ENCODE measurements at regions not wholly inside any gene's neighbourhood (a gene's known extent, or its start where the extent isn't known, plus 50 kb on each side); places are given as distances from the start of the nearest gene placed in this dataset.

DNA sequence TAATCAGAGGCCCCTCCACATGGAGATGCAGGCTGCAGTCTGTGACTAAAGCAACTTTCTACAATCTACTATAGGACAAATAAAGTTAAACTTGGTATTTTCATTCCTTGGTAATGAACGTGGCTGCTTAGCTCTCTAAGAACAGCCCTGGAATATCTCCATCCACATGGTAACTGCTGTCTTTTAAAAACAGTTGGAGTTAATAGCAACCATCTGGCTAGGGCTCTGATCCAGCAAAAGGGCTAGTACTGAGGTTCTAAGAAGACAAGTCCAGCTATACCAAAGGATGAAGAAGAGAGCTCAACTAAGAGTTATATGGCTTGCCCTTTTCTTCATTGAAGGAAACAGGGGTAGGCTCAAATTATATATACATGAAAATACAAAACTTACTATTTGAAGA is 920.1 kb downstream of the FLRT2 start:
- Mint-ChIP-seq H3K27me3 (no peaks in the 10 kb centered on the region), H3K4me3 (no peak overlapping the region), H3K9me3 (no peaks in the 10 kb centered on the region), H3K4me1 (ENCODE audit: low read depth) (no peaks in the 10 kb centered on the region), H3K36me3 (ENCODE audit: low read depth) (no peaks in the 10 kb centered on the region), H3K27ac (no peak overlapping the region)
- ATAC-seq (ENCODE audit: poor library complexity) (no peak), DNase-seq (no peak)
- Histone ChIP-seq H3K27me3 (ENCODE audit: control insufficient read depth in 1 of 2, insufficient read depth in 2 of 2, low read length in 2 of 2) (no peaks in the 10 kb centered on the region), H3K4me1 (ENCODE audit: insufficient read depth, low read length) (no peaks in the 10 kb centered on the region), H3K27ac (ENCODE audit: low read depth in 1 of 2, low read length in 2 of 2) (no peak overlapping the region), H3K36me3 (ENCODE audit: insufficient read depth, low read length) (no peaks in the 10 kb centered on the region), H3K4me3 (ENCODE audit: low read length) (no peak overlapping the region), H3K9me3 (ENCODE audit: control insufficient read depth in 1 of 2, insufficient read depth in 1 of 2, low read length in 2 of 2) (no peaks in the 10 kb centered on the region)
- TF ChIP-seq, protein P1, sequence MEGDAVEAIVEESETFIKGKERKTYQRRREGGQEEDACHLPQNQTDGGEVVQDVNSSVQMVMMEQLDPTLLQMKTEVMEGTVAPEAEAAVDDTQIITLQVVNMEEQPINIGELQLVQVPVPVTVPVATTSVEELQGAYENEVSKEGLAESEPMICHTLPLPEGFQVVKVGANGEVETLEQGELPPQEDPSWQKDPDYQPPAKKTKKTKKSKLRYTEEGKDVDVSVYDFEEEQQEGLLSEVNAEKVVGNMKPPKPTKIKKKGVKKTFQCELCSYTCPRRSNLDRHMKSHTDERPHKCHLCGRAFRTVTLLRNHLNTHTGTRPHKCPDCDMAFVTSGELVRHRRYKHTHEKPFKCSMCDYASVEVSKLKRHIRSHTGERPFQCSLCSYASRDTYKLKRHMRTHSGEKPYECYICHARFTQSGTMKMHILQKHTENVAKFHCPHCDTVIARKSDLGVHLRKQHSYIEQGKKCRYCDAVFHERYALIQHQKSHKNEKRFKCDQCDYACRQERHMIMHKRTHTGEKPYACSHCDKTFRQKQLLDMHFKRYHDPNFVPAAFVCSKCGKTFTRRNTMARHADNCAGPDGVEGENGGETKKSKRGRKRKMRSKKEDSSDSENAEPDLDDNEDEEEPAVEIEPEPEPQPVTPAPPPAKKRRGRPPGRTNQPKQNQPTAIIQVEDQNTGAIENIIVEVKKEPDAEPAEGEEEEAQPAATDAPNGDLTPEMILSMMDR (IDR thresholded peaks at IDR 0.05), result no peak
- ChIA-PET CTCF (no interaction called here), POLR2A (no interaction called here)
- intact Hi-C loops (cut with DNase I, micrococcal nuclease), result no loop called here

DNA sequence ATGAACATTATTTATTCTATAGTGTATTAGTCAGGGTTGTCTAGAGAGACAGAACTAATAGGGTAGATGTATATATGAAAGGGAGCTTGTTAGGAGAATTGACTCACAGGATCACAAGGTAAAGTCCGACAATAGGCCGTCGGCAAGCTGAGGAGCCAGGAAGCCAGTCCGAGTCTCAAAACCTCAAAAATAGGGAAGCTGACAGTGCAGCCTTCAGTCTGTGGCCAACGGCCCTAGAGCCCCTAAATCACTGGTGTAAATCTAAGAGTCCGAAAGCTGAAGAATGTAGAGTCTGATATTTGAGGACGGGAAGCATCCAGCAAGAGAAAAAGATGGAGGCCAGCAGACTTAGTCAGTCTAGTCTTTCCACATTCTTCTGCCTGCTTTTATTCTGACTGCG is 912.2 kb downstream of the FLRT2 start:
- CTCF ChIA-PET, result no interaction called here
- H3K4me3 ChIP-seq (ENCODE audit: low read length), result no peak overlapping the region
- POLR2A ChIA-PET, result no interaction called here
- no peaks in the 10 kb centered on the region for H3K4me1 ChIP-seq (ENCODE audit: insufficient read depth, low read length)
- no peak for DNase-seq
- no peaks in the 10 kb centered on the region for H3K27me3 ChIP-seq (ENCODE audit: control insufficient read depth in 1 of 2, insufficient read depth in 2 of 2, low read length in 2 of 2)
- no peaks in the 10 kb centered on the region for H3K27me3 Mint-ChIP-seq
- no peak overlapping the region for H3K27ac Mint-ChIP-seq
- no peak overlapping the region for H3K27ac ChIP-seq (ENCODE audit: low read depth in 1 of 2, low read length in 2 of 2)
- no peaks in the 10 kb centered on the region for H3K36me3 ChIP-seq (ENCODE audit: insufficient read depth, low read length)
- ATAC-seq (ENCODE audit: poor library complexity), result no peak
- H3K9me3 ChIP-seq (ENCODE audit: control insufficient read depth in 1 of 2, insufficient read depth in 1 of 2, low read length in 2 of 2), result no peaks in the 10 kb centered on the region
- no peaks in the 10 kb centered on the region for H3K36me3 Mint-ChIP-seq (ENCODE audit: low read depth)
- no peaks in the 10 kb centered on the region for H3K4me1 Mint-ChIP-seq (ENCODE audit: low read depth)
- TF ChIP-seq, protein P1 (IDR thresholded peaks at IDR 0.05), result no peak
- no peak overlapping the region for H3K4me3 Mint-ChIP-seq
- H3K9me3 Mint-ChIP-seq, result no peaks in the 10 kb centered on the region
- intact Hi-C loops (cut with DNase I, micrococcal nuclease), result no loop called here

DNA sequence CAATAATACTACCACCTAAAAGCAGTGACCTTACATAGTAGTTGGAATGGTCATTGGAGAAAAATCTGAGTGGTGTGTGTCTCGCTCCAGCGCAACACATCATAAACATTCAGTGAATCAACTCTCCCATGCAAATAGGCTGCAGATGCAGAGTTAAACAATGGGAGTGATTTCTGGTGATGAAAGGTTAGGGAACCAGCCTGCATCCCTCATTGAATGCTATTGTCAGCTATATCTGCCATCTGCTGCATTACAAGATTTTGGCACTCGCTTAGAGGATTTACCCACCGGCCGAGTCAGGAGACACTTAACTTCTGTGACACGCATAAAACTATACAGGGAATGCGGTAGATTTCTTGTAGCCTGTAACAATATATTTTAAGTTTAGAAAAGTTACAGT is 900.9 kb downstream of the FLRT2 start:
- intact Hi-C loops (cut with DNase I, micrococcal nuclease), result no loop called here
- H3K9me3 ChIP-seq (ENCODE audit: control insufficient read depth in 1 of 2, insufficient read depth in 1 of 2, low read length in 2 of 2), result no peaks in the 10 kb centered on the region
- H3K4me1 ChIP-seq (ENCODE audit: insufficient read depth, low read length), result no peaks in the 10 kb centered on the region
- Mint-ChIP-seq H3K4me1 (ENCODE audit: low read depth) (no peaks in the 10 kb centered on the region), H3K4me3 (no peak overlapping the region), H3K36me3 (ENCODE audit: low read depth) (no peaks in the 10 kb centered on the region), H3K27ac (no peak overlapping the region), H3K27me3 (no peaks in the 10 kb centered on the region), H3K9me3 (peaks cover 2% of the 10 kb centered on the region)
- no peak overlapping the region for H3K4me3 ChIP-seq (ENCODE audit: low read length)
- DNase-seq (no peak), ATAC-seq (ENCODE audit: poor library complexity) (no peak)
- CTCF ChIA-PET, result no interaction called here
- no peaks in the 10 kb centered on the region for H3K36me3 ChIP-seq (ENCODE audit: insufficient read depth, low read length)
- H3K27ac ChIP-seq (ENCODE audit: low read depth in 1 of 2, low read length in 2 of 2), result no peak overlapping the region
- TF ChIP-seq, protein P1 (IDR thresholded peaks at IDR 0.05), result no peak
- no peaks in the 10 kb centered on the region for H3K27me3 ChIP-seq (ENCODE audit: control insufficient read depth in 1 of 2, insufficient read depth in 2 of 2, low read length in 2 of 2)
- POLR2A ChIA-PET, result no interaction called here
